ENCODE measurements at regions not wholly inside any gene's neighbourhood (a gene's known extent, or its start where the extent isn't known, plus 50 kb on each side); places are given as distances from the start of the nearest gene placed in this dataset.

DNA sequence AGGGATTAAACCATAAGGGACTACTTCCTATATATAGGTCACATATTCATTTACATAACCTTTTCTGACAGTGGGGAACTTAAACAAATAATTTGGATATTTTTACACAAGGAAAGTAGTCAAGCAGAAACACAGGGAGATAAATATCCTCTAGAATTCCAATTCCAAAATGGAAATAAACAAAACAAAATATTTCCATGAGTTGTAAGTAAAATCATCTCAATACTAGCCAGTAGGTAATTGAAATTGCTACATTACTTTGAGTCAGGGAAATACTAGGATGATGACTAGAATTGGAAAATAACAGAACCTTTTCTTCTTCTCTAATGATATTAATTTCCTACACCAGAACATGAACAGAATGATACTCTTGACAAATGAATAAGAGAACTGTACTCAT is 1308.1 kb upstream of the GJE1 start:
- intact Hi-C loops (cut with DNase I; ENCODE audit: low total_unique reads) (no loop called here), in situ Hi-C loops (cut with MboI; ENCODE audit: low sequenced_read_pairs in 4 of 4) (no loop called here)
- no peaks in the 10 kb centered on the region for H3K27me3 ChIP-seq
- DNase-seq, result no peak
- ATAC-seq, result no peak
- no peak overlapping the region for H3K27ac ChIP-seq
- no peak overlapping the region for H3K4me3 ChIP-seq
- no peaks in the 10 kb centered on the region for H3K4me1 ChIP-seq
- H3K36me3 ChIP-seq, result no peaks in the 10 kb centered on the region
- no peak for TF ChIP-seq POLR2A (IDR thresholded peaks at IDR 0.05)
- TF ChIP-seq, protein P1, sequence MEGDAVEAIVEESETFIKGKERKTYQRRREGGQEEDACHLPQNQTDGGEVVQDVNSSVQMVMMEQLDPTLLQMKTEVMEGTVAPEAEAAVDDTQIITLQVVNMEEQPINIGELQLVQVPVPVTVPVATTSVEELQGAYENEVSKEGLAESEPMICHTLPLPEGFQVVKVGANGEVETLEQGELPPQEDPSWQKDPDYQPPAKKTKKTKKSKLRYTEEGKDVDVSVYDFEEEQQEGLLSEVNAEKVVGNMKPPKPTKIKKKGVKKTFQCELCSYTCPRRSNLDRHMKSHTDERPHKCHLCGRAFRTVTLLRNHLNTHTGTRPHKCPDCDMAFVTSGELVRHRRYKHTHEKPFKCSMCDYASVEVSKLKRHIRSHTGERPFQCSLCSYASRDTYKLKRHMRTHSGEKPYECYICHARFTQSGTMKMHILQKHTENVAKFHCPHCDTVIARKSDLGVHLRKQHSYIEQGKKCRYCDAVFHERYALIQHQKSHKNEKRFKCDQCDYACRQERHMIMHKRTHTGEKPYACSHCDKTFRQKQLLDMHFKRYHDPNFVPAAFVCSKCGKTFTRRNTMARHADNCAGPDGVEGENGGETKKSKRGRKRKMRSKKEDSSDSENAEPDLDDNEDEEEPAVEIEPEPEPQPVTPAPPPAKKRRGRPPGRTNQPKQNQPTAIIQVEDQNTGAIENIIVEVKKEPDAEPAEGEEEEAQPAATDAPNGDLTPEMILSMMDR (IDR thresholded peaks at IDR 0.05 in 4 of 5, conservative IDR thresholded peaks at IDR 0.05 in 1 of 5), result no peak
- H3K9me3 ChIP-seq, result no peaks in the 10 kb centered on the region

DNA sequence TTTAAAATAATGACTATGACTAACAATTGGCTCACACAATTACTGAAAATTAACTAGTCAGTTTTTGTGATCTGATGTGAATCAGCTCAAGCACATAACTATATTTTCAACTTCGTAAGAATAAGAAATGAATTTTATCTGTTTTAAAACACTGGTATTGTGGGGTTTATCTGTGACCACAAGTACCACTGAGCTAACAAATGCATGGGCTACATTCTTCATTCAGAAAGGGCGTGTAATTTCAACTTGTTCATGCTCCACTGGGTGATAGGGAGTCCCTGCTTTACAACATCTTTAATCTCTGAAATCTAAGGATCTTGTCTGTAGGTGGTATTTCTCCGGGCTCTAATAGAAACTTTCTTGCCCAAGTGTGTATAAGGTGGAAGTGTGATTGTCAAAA is 1311.5 kb upstream of the GJE1 start:
- no peaks in the 10 kb centered on the region for H3K27me3 ChIP-seq
- in situ Hi-C loops (cut with MboI; ENCODE audit: low sequenced_read_pairs in 4 of 4), result no loop called here

DNA sequence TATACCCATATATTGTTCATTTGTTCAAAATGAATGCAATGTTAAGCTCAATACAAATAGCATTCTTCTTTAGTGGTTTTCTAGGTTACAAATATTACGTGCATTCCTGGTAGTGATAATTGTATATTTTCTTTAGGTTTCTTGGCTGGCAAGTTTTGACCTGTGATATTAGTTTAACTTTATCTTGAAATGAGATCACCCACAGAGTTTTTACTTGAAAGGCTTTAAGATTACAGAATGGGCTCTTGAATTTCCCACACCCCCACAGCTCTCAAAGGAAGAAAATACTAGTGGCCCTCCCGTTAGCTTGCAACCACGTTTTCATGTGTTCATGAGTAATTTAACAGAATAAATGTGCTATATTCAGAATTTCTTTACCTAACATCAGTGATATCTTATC is 1315.5 kb upstream of the GJE1 start:
- intact Hi-C loops (cut with DNase I; ENCODE audit: low total_unique reads) (no loop called here), in situ Hi-C loops (cut with MboI; ENCODE audit: low sequenced_read_pairs in 4 of 4) (no loop called here)
- DNase-seq (no peak), ATAC-seq (no peak)
- TF ChIP-seq, protein P1 (IDR thresholded peaks at IDR 0.05 in 4 of 5, conservative IDR thresholded peaks at IDR 0.05 in 1 of 5), result no peak
- TF ChIP-seq POLR2A (IDR thresholded peaks at IDR 0.05), result no peak
- Histone ChIP-seq H3K36me3 (no peaks in the 10 kb centered on the region), H3K27me3 (no peaks in the 10 kb centered on the region), H3K27ac (no peak overlapping the region), H3K9me3 (no peaks in the 10 kb centered on the region), H3K4me1 (no peaks in the 10 kb centered on the region), H3K4me3 (no peak overlapping the region)

More for the DNA sequence above, 1311.5 kb upstream of the GJE1 start:
- no peak for TF ChIP-seq POLR2A (IDR thresholded peaks at IDR 0.05)
- TF ChIP-seq, protein P1 (IDR thresholded peaks at IDR 0.05 in 4 of 5, conservative IDR thresholded peaks at IDR 0.05 in 1 of 5), result no peak
- no peak for DNase-seq
- intact Hi-C loops (cut with DNase I; ENCODE audit: low total_unique reads), result no loop called here
- H3K9me3 ChIP-seq, result no peaks in the 10 kb centered on the region
- no peaks in the 10 kb centered on the region for H3K4me1 ChIP-seq
- no peaks in the 10 kb centered on the region for H3K36me3 ChIP-seq
- H3K27ac ChIP-seq, result no peak overlapping the region
- no peak overlapping the region for H3K4me3 ChIP-seq
- ATAC-seq, result no peak

DNA sequence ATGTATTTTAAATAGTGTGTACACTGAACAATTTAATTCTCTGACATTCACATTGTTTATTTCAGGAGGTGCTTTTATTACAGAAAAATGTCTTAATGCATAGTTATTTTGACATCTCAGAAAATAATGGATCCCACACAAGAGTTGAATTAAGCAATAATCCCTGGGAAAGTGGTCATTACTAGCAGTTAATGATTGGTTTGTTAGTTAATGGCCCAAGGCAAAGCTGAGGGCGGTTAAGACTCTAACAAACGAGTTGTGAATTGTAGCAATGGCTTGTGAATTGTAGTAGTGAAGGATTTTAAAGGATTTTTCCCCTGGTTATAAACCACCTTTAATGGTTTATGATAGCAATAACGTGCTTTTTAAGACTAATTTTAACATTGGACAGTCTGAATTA is 1316.0 kb upstream of the GJE1 start:
- in situ Hi-C loops (cut with MboI; ENCODE audit: low sequenced_read_pairs in 4 of 4) (no loop called here), intact Hi-C loops (cut with DNase I; ENCODE audit: low total_unique reads) (no loop called here)
- no peak for TF ChIP-seq POLR2A (IDR thresholded peaks at IDR 0.05)
- TF ChIP-seq, protein P1 (IDR thresholded peaks at IDR 0.05 in 4 of 5, conservative IDR thresholded peaks at IDR 0.05 in 1 of 5), result no peak
- Histone ChIP-seq H3K4me1 (no peaks in the 10 kb centered on the region), H3K36me3 (no peaks in the 10 kb centered on the region), H3K27me3 (no peaks in the 10 kb centered on the region), H3K27ac (no peak overlapping the region), H3K9me3 (no peaks in the 10 kb centered on the region), H3K4me3 (no peak overlapping the region)
- DNase-seq, result no peak
- ATAC-seq, result no peak

DNA sequence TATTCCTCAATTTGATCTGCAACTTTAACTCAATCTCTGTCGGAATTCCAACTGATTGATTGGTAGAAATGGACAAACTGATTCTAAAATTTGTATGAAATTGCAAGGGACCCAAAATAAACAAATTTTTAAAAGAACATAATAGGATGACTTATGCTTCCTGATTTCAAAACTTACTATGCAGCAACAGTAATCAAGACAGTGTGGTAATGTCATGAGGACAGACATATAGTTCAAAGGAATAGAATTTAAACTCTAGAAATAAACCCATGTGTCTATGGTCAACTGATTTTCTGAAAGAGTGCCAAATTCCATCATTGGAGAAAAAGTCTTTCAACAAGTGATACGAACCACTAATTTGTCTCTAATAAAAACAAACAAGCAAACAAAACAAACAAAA is 1320.1 kb upstream of the GJE1 start:
- Histone ChIP-seq H3K9me3 (no peaks in the 10 kb centered on the region), H3K36me3 (no peaks in the 10 kb centered on the region), H3K4me3 (no peak overlapping the region), H3K27ac (no peak overlapping the region), H3K27me3 (no peaks in the 10 kb centered on the region), H3K4me1 (no peaks in the 10 kb centered on the region)
- no peak for TF ChIP-seq POLR2A (IDR thresholded peaks at IDR 0.05)
- TF ChIP-seq, protein P1 (IDR thresholded peaks at IDR 0.05 in 4 of 5, conservative IDR thresholded peaks at IDR 0.05 in 1 of 5), result no peak
- ATAC-seq (no peak), DNase-seq (no peak)
- in situ Hi-C loops (cut with MboI; ENCODE audit: low sequenced_read_pairs in 4 of 4), result no loop called here
- intact Hi-C loops (cut with DNase I; ENCODE audit: low total_unique reads), result no loop called here
